H9 (cell line): ENCODE measurements at regions not wholly inside any gene's neighbourhood (a gene's known extent, or its start where the extent isn't known, plus 50 kb on each side); places are given as distances from the start of the nearest gene placed in this dataset.

Experiments used
- DNase-seq: peaks from one replicate; pipeline ENCODE4 v3.0.0-alpha.2; 2017
- H2AFZ ChIP-seq: one replicate; pipeline ENCODE4 v1.6.1; 2013; ENCODE audit warnings: mild to moderate bottlenecking, low read length, control low read depth, moderate library complexity
- H2AK5ac ChIP-seq: 2 replicates; pipeline ENCODE4 v1.6.1; 2013; ENCODE audit warnings: low read length, control low read depth, mixed read lengths; ENCODE audit not compliant: insufficient read length
- H2BK120ac ChIP-seq: one replicate; pipeline ENCODE4 v1.6.1; 2013; ENCODE audit warnings: low read depth, mild to moderate bottlenecking, low read length, control low read depth, inconsistent platforms; ENCODE audit not compliant: poor library complexity, severe bottlenecking
- H2BK12ac ChIP-seq: 2 replicates; pipeline ENCODE4 v1.6.1; 2013; ENCODE audit warnings: low read length, control low read depth, mixed read lengths, low read depth; ENCODE audit not compliant: insufficient read length
- H2BK15ac ChIP-seq: 2 replicates; pipeline ENCODE4 v1.6.1; 2013; ENCODE audit warnings: low read depth, low read length, control low read depth
- H2BK20ac ChIP-seq: one replicate; pipeline ENCODE4 v1.6.1; 2013; ENCODE audit warnings: low read depth, mild to moderate bottlenecking, low read length, control low read depth, inconsistent platforms; ENCODE audit not compliant: poor library complexity, severe bottlenecking
- H2BK5ac ChIP-seq: 2 replicates; pipeline ENCODE4 v1.6.1; 2013; ENCODE audit warnings: low read length, control low read depth, mixed read lengths; ENCODE audit not compliant: insufficient read length
- H3K14ac ChIP-seq: 2 replicates; pipeline ENCODE4 v1.6.1; 2013; ENCODE audit warnings: low read length, control low read depth; ENCODE audit not compliant: insufficient read depth
- H3K18ac ChIP-seq: 2 replicates; pipeline ENCODE4 v1.6.1; 2013; ENCODE audit warnings: low read depth, mild to moderate bottlenecking, mixed read lengths, low read length, control low read depth; ENCODE audit not compliant: insufficient read length
- H3K23ac ChIP-seq: 2 replicates; pipeline ENCODE4 v1.6.1; 2013; ENCODE audit warnings: low read length, control low read depth, mixed read lengths, low read depth; ENCODE audit not compliant: insufficient read length
- H3K23me2 ChIP-seq: 2 replicates; pipeline ENCODE4 v1.6.1; 2013; ENCODE audit warnings: low read depth, mild to moderate bottlenecking, mixed read lengths, low read length, control low read depth; ENCODE audit not compliant: insufficient read length, poor library complexity, severe bottlenecking
- H3K27ac ChIP-seq: 2 replicates; pipeline ENCODE4 v1.5.1; 2013; ENCODE audit warnings: low read length, control low read depth, mixed read lengths, low read depth; ENCODE audit not compliant: insufficient read length
- H3K27me3 ChIP-seq: 2 replicates; pipeline ENCODE4 v1.6.1; 2013; ENCODE audit warnings: low read length, control low read depth, inconsistent platforms; ENCODE audit not compliant: insufficient read depth
- H3K4ac ChIP-seq: 2 replicates; pipeline ENCODE4 v1.6.1; 2013; ENCODE audit warnings: low read depth, mild to moderate bottlenecking, control low read depth, inconsistent platforms, low read length, moderate library complexity
- H3K4me1 ChIP-seq: 2 replicates; pipeline ENCODE4 v1.6.1; 2013; ENCODE audit warnings: low read length, control low read depth, inconsistent platforms; ENCODE audit not compliant: insufficient read depth
- H3K4me2 ChIP-seq: 2 replicates; pipeline ENCODE4 v1.6.1; 2013; ENCODE audit warnings: low read length, control low read depth, mixed read lengths; ENCODE audit not compliant: insufficient read length, insufficient read depth
- H3K56ac ChIP-seq: 2 replicates; pipeline ENCODE4 v1.6.1; 2013; ENCODE audit warnings: low read depth, mild to moderate bottlenecking, mixed read lengths, low read length, control low read depth; ENCODE audit not compliant: insufficient read length
- H3K79me1 ChIP-seq: 2 replicates; pipeline ENCODE4 v1.6.1; 2013; ENCODE audit warnings: low read depth, mild to moderate bottlenecking, moderate library complexity, low read length, control low read depth, inconsistent platforms; ENCODE audit not compliant: insufficient read depth, poor library complexity, severe bottlenecking
- H3K79me2 ChIP-seq: 2 replicates; pipeline ENCODE4 v1.6.1; 2013; ENCODE audit warnings: low read length, control low read depth, inconsistent platforms; ENCODE audit not compliant: insufficient read depth
- H3K9ac ChIP-seq: 2 replicates; pipeline ENCODE4 v1.6.1; 2013; ENCODE audit warnings: low read length, control low read depth, mixed read lengths; ENCODE audit not compliant: insufficient read length; ENCODE audit errors: extremely low read depth
- H3K9me3 ChIP-seq: one replicate; pipeline ENCODE4 v1.6.1; 2013; ENCODE audit warnings: low read depth, low read length, inconsistent platforms; ENCODE audit not compliant: control insufficient read depth
- H3T11ph ChIP-seq: one replicate; pipeline ENCODE4 v1.6.1; 2013; ENCODE audit warnings: mild to moderate bottlenecking, low read length, control low read depth, inconsistent platforms
- H4K20me1 ChIP-seq: one replicate; pipeline ENCODE4 v1.6.1; 2013; ENCODE audit not compliant: control insufficient read depth, insufficient read length, insufficient read depth
- H4K5ac ChIP-seq: 2 replicates; pipeline ENCODE4 v1.6.1; 2013; ENCODE audit warnings: low read depth, mild to moderate bottlenecking, mixed read lengths, low read length, control low read depth; ENCODE audit not compliant: insufficient read length
- H4K8ac ChIP-seq: replicated peaks from 2 replicates; pipeline ENCODE4 v1.6.1; 2013; ENCODE audit warnings: low read length, control low read depth, mixed read lengths, low read depth; ENCODE audit not compliant: insufficient read length
- H4K91ac ChIP-seq: 2 replicates; pipeline ENCODE4 v1.6.1; 2013; ENCODE audit warnings: low read depth, mild to moderate bottlenecking, moderate library complexity, mixed read lengths, low read length, control low read depth; ENCODE audit not compliant: insufficient read length
- H3K27ac Mint-ChIP-seq, 3 experiments: 2 replicates in 2 of 3; 3 replicates in 1 of 3; pipeline ENCODE4 v1.8.0; 2020 to 2021; ENCODE audit warnings: mixed read lengths in 3 of 3, mild to moderate bottlenecking in 1 of 3, moderate library complexity in 1 of 3
- H3K27me3 Mint-ChIP-seq: 2 replicates; pipeline ENCODE4 v1.8.0; 2021; ENCODE audit warnings: low read depth, mild to moderate bottlenecking, moderate library complexity, mixed read lengths
- H3K36me3 Mint-ChIP-seq, 3 experiments: 2 replicates in 2 of 3; 3 replicates in 1 of 3; pipeline ENCODE4 v1.8.0; 2020 to 2021; ENCODE audit warnings: low read depth in 3 of 3, mixed read lengths in 3 of 3; ENCODE audit not compliant: insufficient read depth in 1 of 3
- H3K4me1 Mint-ChIP-seq, 2 experiments: 2 replicates each; pipeline ENCODE4 v1.8.0; 2020; ENCODE audit warnings: mixed read lengths in 2 of 2
- H3K4me3 Mint-ChIP-seq, 2 experiments: 2 replicates in 1 of 2; 3 replicates in 1 of 2; pipeline ENCODE4 v1.8.0; 2020 to 2021; ENCODE audit warnings: mild to moderate bottlenecking in 2 of 2, mixed read lengths in 2 of 2, moderate library complexity in 1 of 2
- H3K9me3 Mint-ChIP-seq, 2 experiments: 2 replicates in 1 of 2; 3 replicates in 1 of 2; pipeline ENCODE4 v1.8.0; 2020; ENCODE audit warnings: mild to moderate bottlenecking in 2 of 2, mixed read lengths in 2 of 2, moderate library complexity in 1 of 2
- WGBS: extraction: QIAGEN DNeasy Blood & Tissue Kit; methylation state at CpG from one replicate; pipeline ENCODE4 v1.1.7; 2013; ENCODE audit warnings: missing lambda C conversion rate, low lambda C conversion rate, mixed read lengths; ENCODE audit not compliant: insufficient read length; ENCODE audit errors: extremely low coverage; 5-methylcytosine and 5-hydroxymethylcytosine counted together
- TF ChIP-seq, protein P1 (sequence below): fragments of 200-600 bp; sonication (generic); conservative IDR thresholded peaks from 3 replicates; pipeline ENCODE4 v1.8.0; 2021; ENCODE audit warnings: antibody characterized with exemption, mild to moderate bottlenecking

DNA sequence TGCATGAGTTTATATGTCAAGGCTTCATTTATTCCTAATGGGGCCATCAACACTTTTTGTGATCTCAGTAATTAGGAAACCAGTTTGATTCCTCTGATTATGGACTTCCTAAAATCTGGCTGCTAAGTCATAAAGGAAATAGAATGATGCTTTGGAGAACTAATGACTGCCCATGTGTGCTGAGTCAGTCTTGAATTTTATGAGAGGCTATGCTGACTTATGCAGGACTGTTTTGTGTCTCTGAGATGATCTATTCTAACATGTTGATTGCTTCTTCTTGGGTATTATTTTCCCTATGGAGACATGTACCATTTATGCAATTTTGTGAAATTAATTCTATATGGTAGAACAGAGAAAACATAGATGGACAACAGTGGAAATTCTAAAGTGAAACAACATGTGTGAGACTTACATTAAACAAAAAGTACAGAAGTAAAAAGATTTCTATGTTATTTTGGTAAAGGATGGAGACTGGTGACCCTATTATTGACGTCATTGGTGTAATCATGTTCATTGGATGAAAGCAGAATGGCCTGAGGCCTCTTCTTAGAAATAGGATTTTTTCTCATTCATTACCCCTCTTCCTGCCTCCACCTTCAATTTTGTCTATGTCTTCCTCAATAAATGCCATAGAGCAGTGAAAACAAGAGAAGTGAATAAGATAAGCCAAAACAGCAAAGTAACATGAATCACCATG is 1658.2 kb upstream of the PIK3C3 start:
- Histone ChIP-seq H3K4me2 (no peak overlapping the region), H4K20me1 (no peaks in the 10 kb centered on the region), H3K23me2 (no peaks in the 10 kb centered on the region), H2BK20ac (no peak overlapping the region), H3K56ac (no peak overlapping the region), H4K8ac (no peak overlapping the region), H3K9ac (no peak overlapping the region), H2BK5ac (no peak overlapping the region), H3K27ac (no peak overlapping the region), H3T11ph (no peak overlapping the region), H3K18ac (no peak overlapping the region), H2BK12ac (no peak overlapping the region), H3K14ac (no peak overlapping the region), H3K23ac (no peak overlapping the region), H3K27me3 (no peaks in the 10 kb centered on the region), H3K4me1 (no peaks in the 10 kb centered on the region), H3K79me1 (no peaks in the 10 kb centered on the region), H3K4ac (no peak overlapping the region), H3K79me2 (no peaks in the 10 kb centered on the region), H2AFZ (no peak overlapping the region), H2BK120ac (no peak overlapping the region), H2BK15ac (no peak overlapping the region), H3K9me3 (no peaks in the 10 kb centered on the region), H4K91ac (no peak overlapping the region), H2AK5ac (no peak overlapping the region), H4K5ac (no peak overlapping the region)
- no CpG with 5 or more reads among the region's 1 CpG for WGBS
- H3K27me3 Mint-ChIP-seq: no peaks in the 10 kb centered on the region
- H3K4me1 Mint-ChIP-seq: peaks cover 14 to 17% of the 10 kb centered on the region in 2 experiments
- DNase-seq: no peak
- H3K9me3 Mint-ChIP-seq: no peaks in the 10 kb centered on the region
- H3K36me3 Mint-ChIP-seq: no peaks in the 10 kb centered on the region
- H3K27ac Mint-ChIP-seq: no peak overlapping the region
- TF ChIP-seq, protein P1, sequence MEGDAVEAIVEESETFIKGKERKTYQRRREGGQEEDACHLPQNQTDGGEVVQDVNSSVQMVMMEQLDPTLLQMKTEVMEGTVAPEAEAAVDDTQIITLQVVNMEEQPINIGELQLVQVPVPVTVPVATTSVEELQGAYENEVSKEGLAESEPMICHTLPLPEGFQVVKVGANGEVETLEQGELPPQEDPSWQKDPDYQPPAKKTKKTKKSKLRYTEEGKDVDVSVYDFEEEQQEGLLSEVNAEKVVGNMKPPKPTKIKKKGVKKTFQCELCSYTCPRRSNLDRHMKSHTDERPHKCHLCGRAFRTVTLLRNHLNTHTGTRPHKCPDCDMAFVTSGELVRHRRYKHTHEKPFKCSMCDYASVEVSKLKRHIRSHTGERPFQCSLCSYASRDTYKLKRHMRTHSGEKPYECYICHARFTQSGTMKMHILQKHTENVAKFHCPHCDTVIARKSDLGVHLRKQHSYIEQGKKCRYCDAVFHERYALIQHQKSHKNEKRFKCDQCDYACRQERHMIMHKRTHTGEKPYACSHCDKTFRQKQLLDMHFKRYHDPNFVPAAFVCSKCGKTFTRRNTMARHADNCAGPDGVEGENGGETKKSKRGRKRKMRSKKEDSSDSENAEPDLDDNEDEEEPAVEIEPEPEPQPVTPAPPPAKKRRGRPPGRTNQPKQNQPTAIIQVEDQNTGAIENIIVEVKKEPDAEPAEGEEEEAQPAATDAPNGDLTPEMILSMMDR: no peak
- H3K4me3 Mint-ChIP-seq: no peak overlapping the region
